ENCODE measurements at regions not wholly inside any gene's neighbourhood (a gene's known extent, or its start where the extent isn't known, plus 50 kb on each side); places are given as distances from the start of the nearest gene placed in this dataset.

DNA sequence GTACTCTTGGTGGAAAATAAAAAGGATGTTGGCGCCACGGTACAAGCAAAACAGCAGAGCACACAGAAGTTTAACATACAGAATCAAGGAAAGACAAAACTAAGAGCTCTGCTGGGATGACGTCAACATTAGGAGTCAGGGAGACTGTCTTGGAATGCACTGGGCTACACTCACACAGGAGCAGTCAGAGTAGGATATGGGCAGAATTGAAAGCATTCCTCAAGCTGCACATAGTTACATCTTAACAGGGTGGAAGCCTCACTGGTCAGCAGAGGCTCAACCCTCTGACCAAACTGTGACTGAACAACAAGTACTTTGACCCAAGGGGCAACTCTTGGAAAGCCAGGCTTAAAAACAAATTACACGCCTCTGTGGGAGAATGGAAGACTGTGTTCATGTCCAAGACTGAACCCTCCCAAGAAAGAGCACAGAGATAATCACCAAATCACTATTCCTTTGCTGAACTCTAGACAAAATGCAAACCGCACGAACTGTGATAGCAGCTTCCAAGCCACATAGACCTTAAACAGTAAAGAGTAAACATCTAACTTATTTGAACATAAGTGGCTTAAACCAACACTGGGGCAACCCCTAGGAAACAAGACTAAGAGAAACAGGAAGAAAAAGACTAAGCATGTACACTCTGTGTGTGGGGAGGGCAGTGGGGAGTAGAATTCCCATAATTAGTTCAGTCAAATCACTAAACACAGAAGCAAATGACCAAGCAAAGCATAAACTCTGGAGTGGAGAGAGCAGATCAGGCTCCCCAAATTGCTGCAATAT, 772.7 kb downstream of the PRELID2 start:
- no peaks in the 10 kb centered on the region for H3K4me1 ChIP-seq (ENCODE audit: low read depth)
- H3K9me3 ChIP-seq, result no peaks in the 10 kb centered on the region
- ATAC-seq, result no peak
- no peak for TF ChIP-seq CTCF (IDR thresholded peaks at IDR 0.05)
- DNase-seq, result no peak
- H3K4me3 ChIP-seq, result no peak overlapping the region
- H3K36me3 ChIP-seq (ENCODE audit: low read depth), result no peaks in the 10 kb centered on the region
- intact Hi-C loops (cut with DNase I, micrococcal nuclease), result no loop called here

GRCh38 chr5:145056800-145057199, 778.3 kb downstream of the PRELID2 start:
- intact Hi-C loops (cut with DNase I, micrococcal nuclease), result no loop called here
- ATAC-seq, result no peak
- Histone ChIP-seq H3K4me3 (no peak overlapping the region), H3K36me3 (ENCODE audit: low read depth) (no peaks in the 10 kb centered on the region), H3K4me1 (ENCODE audit: low read depth) (no peaks in the 10 kb centered on the region), H3K9me3 (no peaks in the 10 kb centered on the region)
- no peak for TF ChIP-seq CTCF (IDR thresholded peaks at IDR 0.05)
- no peak for DNase-seq

- TF ChIP-seq CTCF (IDR thresholded peaks at IDR 0.05), result no peak
- DNase-seq (no peak), ATAC-seq (no peak)
- Histone ChIP-seq H3K4me3 (no peak overlapping the region), H3K9me3 (no peaks in the 10 kb centered on the region), H3K4me1 (ENCODE audit: low read depth) (no peaks in the 10 kb centered on the region), H3K36me3 (ENCODE audit: low read depth) (no peaks in the 10 kb centered on the region)
- intact Hi-C loops (cut with DNase I, micrococcal nuclease), result no loop called here
Measured at GRCh38 chr5:145050181-145050580, 785.0 kb downstream of the PRELID2 start.

GRCh38 chr5:145044970-145045369, 790.2 kb downstream of the PRELID2 start:
- no peak for TF ChIP-seq CTCF (IDR thresholded peaks at IDR 0.05)
- H3K9me3 ChIP-seq, result no peaks in the 10 kb centered on the region
- H3K36me3 ChIP-seq (ENCODE audit: low read depth), result no peaks in the 10 kb centered on the region
- ATAC-seq, result no peak
- intact Hi-C loops (cut with DNase I, micrococcal nuclease), result no loop called here
- no peaks in the 10 kb centered on the region for H3K4me1 ChIP-seq (ENCODE audit: low read depth)
- DNase-seq, result no peak
- H3K4me3 ChIP-seq, result no peak overlapping the region

GRCh38 chr5:145028626-145029025, 806.5 kb downstream of the PRELID2 start:
- ATAC-seq (no peak), DNase-seq (no peak)
- intact Hi-C loops (cut with DNase I, micrococcal nuclease), result no loop called here
- no peak for TF ChIP-seq CTCF (IDR thresholded peaks at IDR 0.05)
- H3K36me3 ChIP-seq (ENCODE audit: low read depth), result no peaks in the 10 kb centered on the region
- no peak overlapping the region for H3K4me3 ChIP-seq
- no peaks in the 10 kb centered on the region for H3K4me1 ChIP-seq (ENCODE audit: low read depth)
- H3K9me3 ChIP-seq, result no peaks in the 10 kb centered on the region

- DNase-seq (no peak), ATAC-seq (no peak)
- intact Hi-C loops (cut with DNase I, micrococcal nuclease), result no loop called here
- Histone ChIP-seq H3K4me1 (ENCODE audit: low read depth) (no peaks in the 10 kb centered on the region), H3K4me3 (no peak overlapping the region), H3K36me3 (ENCODE audit: low read depth) (no peaks in the 10 kb centered on the region), H3K9me3 (no peaks in the 10 kb centered on the region)
- no peak for TF ChIP-seq CTCF (IDR thresholded peaks at IDR 0.05)
Measured at GRCh38 chr5:145027286-145027685, 807.9 kb downstream of the PRELID2 start.
